BJ (cell line): ENCODE measurements at regions not wholly inside any gene's neighbourhood (a gene's known extent, or its start where the extent isn't known, plus 50 kb on each side); places are given as distances from the start of the nearest gene placed in this dataset.

Experiments
- CTCF ChIA-PET: fragments of 350-600 bp; formaldehyde crosslinking; extraction: SDS; loops from one replicate; lab custom pipeline; 2021; ENCODE audit warnings: antibody characterized with exemption, inconsistent platforms; lab: Yijun Ruan, JAX
- POLR2A ChIA-PET: fragments of 300-600 bp; sonication (Branson Sonifier 250); formaldehyde crosslinking; extraction: SDS; loops from one replicate; lab custom pipeline; 2021; ENCODE audit warnings: antibody characterized with exemption; lab: Charles Lee
- DNase-seq: peaks from one replicate; pipeline ENCODE4 v3.0.0-alpha.2; 2011; ENCODE audit warnings: low read depth
- H3K27me3 ChIP-seq: 2 replicates; pipeline ENCODE4 v1.6.0; 2011; ENCODE audit warnings: low read length; ENCODE audit not compliant: control insufficient read depth, insufficient read depth
- H3K36me3 ChIP-seq: 2 replicates; pipeline ENCODE4 v1.5.1; 2011; ENCODE audit warnings: low read length; ENCODE audit not compliant: control insufficient read depth, insufficient read depth
- H3K4me3 ChIP-seq: 2 replicates; pipeline ENCODE4 v1.5.1; 2011; ENCODE audit warnings: low read depth, mild to moderate bottlenecking, control low read depth, low read length
- TF ChIP-seq, protein P1 (sequence below): IDR thresholded peaks from 2 replicates; pipeline ENCODE4 v1.5.1; 2011; ENCODE audit warnings: low read depth, mild to moderate bottlenecking, control low read depth, inconsistent platforms, low read length, moderate library complexity; ENCODE audit not compliant: insufficient read depth

DNA sequence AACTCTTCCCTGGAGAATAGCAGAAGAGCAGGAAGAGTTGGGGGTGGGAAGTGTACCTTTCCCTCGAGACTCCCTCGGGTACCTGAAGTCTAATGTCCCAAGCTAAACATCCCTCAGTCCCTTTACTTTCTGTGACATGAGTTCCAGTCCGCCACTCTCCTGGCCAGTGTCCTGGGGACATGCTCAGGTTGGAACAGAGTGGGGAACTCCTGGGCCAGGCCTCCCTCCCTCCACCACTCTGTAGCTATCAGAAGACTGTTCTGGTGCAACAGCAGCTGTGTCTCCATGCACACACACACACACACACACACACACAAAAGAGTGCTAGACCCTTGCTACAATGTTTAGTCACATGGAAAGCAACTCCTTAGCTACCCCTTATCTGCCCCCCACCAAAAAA lies 155.0 kb upstream of the HES1 start:
- H3K36me3 ChIP-seq: no peaks in the 10 kb centered on the region
- peaks cover 33% of the 10 kb centered on the region for H3K27me3 ChIP-seq
- TF ChIP-seq, protein P1, sequence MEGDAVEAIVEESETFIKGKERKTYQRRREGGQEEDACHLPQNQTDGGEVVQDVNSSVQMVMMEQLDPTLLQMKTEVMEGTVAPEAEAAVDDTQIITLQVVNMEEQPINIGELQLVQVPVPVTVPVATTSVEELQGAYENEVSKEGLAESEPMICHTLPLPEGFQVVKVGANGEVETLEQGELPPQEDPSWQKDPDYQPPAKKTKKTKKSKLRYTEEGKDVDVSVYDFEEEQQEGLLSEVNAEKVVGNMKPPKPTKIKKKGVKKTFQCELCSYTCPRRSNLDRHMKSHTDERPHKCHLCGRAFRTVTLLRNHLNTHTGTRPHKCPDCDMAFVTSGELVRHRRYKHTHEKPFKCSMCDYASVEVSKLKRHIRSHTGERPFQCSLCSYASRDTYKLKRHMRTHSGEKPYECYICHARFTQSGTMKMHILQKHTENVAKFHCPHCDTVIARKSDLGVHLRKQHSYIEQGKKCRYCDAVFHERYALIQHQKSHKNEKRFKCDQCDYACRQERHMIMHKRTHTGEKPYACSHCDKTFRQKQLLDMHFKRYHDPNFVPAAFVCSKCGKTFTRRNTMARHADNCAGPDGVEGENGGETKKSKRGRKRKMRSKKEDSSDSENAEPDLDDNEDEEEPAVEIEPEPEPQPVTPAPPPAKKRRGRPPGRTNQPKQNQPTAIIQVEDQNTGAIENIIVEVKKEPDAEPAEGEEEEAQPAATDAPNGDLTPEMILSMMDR: no peak
- CTCF ChIA-PET: interaction anchor here (1.0 kb wide), 1 partner anchor 193 kb away, joined by 3 read pairs; no protein-coding TSS in a partner anchor
- no peak overlapping the region for H3K4me3 ChIP-seq
- DNase-seq: no peak
- POLR2A ChIA-PET: interaction anchor here (0.5 kb wide), 1 partner anchor 230 kb away, joined by 3 read pairs; no protein-coding TSS in a partner anchor

DNA sequence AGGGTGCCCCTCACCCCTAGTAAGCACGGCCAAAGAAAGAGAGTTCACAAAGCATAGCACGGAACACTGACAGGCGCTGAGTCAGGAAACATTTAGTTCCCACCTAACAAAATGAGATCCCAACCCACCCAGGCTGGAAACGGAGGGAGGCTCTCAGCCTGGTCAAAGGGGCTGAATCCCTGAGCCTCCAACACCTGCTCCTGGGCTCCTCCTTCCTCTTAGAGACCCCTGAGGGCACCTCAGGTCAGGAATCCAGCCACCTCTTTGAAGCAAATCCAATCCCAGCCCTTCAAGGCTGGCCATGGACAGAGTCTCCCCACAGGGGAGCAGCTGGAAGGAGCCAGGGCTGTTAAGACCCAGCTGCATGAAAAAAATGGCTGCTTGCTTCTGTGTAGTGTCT lies 154.4 kb upstream of the HES1 start:
- no peaks in the 10 kb centered on the region for H3K36me3 ChIP-seq
- DNase-seq: no peak
- ChIA-PET CTCF (no interaction called here), POLR2A (no interaction called here)
- TF ChIP-seq, protein P1: no peak
- peaks cover 34% of the 10 kb centered on the region for H3K27me3 ChIP-seq
- no peak overlapping the region for H3K4me3 ChIP-seq

DNA sequence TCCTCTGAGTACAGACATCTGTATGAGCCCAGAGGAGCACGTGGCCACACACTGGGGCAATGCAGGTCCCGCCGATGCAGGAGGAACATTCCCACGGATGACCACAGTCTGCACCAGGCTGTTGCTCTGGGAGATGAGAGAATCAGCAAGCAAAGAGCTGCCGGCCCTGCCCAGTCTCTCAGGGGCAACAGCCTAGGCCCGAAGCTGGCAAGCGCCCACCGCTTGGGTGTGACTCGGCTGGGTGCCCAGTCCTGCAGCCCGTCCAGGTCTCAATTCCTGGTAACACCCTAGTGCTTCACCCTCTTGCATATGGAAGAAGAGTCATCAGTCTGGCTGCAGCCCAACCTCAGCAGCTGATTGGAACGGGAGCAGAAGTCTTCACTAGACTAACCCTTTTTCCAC lies 153.7 kb upstream of the HES1 start:
- POLR2A ChIA-PET: no interaction called here
- DNase-seq: no peak
- Histone ChIP-seq H3K4me3 (no peak overlapping the region), H3K27me3 (peaks cover 34% of the 10 kb centered on the region), H3K36me3 (no peaks in the 10 kb centered on the region)
- TF ChIP-seq, protein P1: no peak
- CTCF ChIA-PET: no interaction called here

DNA sequence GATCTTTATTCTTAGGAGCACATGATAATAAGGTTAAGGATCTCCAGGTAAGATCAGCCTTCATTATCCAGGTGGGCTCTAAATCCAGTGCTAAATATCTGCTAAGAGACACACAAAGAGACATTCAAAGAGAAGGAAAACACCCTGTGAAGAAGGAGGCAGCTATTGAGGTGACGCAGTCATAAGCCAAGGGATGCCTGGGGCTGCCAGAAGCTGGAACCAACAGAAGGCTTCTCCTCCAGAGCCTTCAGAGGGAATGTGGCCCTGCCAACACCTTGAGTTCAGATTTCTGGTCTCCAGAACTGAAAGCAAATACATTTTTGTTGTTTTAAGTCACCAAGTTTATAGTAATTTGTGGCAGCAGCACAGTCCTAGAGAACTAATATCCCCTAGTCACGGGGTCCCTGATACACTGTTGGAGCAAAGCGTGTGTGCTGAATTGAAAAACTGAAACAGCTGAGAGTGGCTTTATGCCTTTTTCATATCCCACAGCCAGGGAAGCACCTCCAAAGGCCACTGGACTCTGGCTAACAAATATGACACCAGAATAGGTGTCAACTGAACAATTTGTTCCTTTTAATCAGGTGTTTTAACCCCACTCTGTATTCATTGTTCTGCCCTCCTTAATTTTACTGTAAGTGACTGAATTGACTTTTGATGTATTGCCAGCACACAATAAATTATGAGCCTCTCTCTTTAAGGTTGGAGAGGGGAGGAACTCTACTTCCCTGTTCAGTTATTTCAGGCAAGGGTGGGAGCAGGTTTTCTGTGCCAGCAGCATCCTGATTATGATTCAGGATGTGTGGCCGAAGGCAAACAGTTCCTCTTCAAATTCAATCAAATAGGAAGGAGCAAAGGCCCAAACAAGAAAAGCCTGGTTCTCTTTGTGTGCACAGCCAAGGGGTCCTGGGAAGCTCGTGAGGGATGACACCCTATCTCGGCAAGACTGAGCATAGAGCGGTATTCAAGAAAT lies 151.8 kb upstream of the HES1 start:
- CTCF ChIA-PET: no interaction called here
- Histone ChIP-seq H3K4me3 (no peak overlapping the region), H3K27me3 (peaks cover 31% of the 10 kb centered on the region), H3K36me3 (no peaks in the 10 kb centered on the region)
- POLR2A ChIA-PET: no interaction called here
- TF ChIP-seq, protein P1: no peak
- no peak for DNase-seq

DNA sequence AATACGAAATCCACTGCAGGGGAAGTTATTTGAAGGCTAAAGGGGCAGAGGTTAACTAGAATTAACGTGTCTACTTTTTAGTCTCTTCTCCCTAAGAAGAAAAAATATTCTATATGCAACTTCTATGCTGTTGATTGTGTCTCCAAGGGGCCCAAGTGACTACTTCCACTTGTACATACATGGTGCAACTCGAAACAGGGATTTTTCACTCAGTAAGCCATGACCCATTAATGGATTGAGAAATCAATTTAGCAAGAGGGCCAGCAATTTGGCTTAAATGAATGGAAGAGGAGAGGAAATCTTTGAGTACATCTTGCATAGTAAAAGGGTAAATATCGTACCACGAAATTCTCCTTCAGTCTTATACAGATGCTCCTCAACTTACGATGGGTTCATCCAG lies 151.1 kb upstream of the HES1 start:
- Histone ChIP-seq H3K36me3 (no peaks in the 10 kb centered on the region), H3K27me3 (peaks cover 33% of the 10 kb centered on the region), H3K4me3 (no peak overlapping the region)
- TF ChIP-seq, protein P1: no peak
- ChIA-PET POLR2A (no interaction called here), CTCF (no interaction called here)
- DNase-seq: no peak
